CD1c-positive myeloid dendritic cell (primary cell): ENCODE measurements at regions not wholly inside any gene's neighbourhood (a gene's known extent, or its start where the extent isn't known, plus 50 kb on each side); places are given as distances from the start of the nearest gene placed in this dataset.
"Not testable (repeated sequence)": the region's sequence is repeated elsewhere in the genome, so short reads cannot be mapped to it uniquely, and the experiment has no call there.

Experiments
- DNase-seq: peaks from one replicate; pipeline ENCODE4 v3.0.0-alpha.2; 2016; ENCODE audit errors: extremely low spot score

DNA sequence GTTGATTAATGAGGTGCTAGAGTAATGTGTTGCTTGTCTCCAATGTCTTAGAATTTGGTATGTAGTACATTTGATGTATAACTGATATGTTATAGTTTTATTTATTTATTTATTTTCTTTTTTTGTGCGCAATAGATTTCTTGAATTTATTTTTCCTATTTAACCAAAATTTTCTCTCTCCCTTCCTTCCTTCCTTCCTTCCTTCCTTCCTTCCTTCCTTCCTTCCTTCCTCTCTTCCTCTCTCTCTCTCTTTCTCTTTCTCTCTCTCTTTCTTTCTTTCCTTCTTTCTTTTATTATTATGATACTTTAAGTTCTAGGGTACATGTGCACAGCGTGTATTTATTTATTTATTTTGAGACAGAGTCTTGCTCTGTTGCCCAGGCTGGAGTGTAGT lies 256.2 kb upstream of the TBL1XR1 start:
- no peak for DNase-seq

DNA sequence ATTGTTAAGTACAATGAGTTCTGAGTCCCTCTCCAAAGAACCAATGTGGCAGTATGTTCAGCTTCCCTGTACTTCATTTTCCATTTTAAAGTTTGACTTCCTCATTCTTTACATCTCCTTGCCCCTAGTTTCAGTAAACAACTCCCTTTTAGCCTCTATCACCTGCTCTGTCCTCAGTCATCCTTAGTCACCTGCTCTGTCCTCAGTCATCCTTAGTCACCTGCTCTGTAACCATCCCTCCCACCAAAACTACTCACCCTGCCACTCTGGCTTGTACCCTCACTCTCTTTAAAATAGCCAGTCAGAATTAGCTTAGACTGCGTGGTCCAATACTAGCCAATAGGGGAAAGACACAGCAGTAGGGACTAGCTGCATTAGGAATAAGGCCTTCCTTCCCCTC lies 259.9 kb upstream of the TBL1XR1 start:
- not testable (repeated sequence) for DNase-seq

- no peak for DNase-seq
These were observed 262.1 kb upstream of the TBL1XR1 start for GRCh38 chr3:177459401-177459800.

GRCh38 chr3:177460047-177460446 lies 262.8 kb upstream of the TBL1XR1 start:
- no peak for DNase-seq

DNA sequence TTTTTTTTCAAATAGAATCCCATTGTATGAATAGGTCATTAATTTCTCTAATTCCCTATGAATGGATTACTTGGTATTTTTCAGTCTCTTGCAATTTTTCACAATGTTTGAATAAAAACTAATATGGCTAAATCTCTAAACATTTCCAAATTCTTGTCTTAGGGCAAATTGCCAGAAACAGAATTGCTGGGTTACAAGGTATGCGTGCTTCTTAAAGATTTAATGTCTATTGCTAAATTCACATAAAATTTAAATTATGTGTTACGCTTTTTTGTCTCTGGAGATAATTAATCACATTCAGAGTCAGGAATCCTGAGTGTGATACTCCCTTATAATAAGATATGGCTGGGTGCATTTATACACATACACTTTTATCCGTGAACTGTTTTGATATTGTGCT lies 264.5 kb upstream of the TBL1XR1 start:
- no peak for DNase-seq

DNA sequence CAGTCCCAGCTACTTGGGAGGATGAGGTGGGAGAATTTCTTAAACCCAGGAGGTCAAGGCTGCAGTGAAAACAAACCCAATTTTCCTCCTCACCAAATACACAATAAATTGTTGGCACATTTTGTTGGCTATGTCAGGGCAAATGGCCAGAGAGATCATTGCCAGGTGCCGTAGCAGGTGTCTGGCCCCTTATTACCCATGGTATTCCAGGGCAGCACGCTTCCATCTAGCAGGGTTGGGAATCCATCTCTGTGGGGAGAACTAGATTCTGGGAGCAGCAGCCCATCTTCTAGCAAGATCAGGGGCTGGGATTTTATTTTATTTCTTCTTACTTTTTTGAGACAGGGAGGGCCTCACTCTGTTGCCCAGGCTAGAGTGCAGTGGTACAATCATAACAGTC lies 266.1 kb upstream of the TBL1XR1 start:
- DNase-seq, result not testable (repeated sequence)

DNA sequence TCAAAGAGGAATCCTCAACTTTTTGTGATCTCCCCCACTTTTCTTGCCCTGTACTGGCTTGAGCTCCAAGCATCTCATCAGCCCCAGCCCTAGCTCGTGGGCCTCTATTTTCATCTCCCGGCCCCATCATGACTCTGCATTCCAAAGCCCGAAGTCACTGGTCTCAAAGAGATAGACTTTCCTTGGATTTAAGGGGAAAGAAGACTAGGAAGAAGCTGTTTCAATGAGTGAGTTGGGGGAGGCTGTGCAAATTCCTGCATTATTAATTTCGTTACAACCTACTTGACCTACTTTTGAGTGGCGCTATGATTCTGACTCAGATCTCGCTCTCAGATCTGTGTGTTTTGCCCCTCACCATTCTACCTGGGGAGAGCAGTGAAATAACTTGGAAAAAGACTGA lies 266.6 kb upstream of the TBL1XR1 start:
- no peak for DNase-seq

- DNase-seq, result no peak
These were observed 267.3 kb upstream of the TBL1XR1 start for GRCh38 chr3:177464392-177465256.

- DNase-seq, result no peak
These were observed 268.0 kb upstream of the TBL1XR1 start for GRCh38 chr3:177465257-177465642.

DNA sequence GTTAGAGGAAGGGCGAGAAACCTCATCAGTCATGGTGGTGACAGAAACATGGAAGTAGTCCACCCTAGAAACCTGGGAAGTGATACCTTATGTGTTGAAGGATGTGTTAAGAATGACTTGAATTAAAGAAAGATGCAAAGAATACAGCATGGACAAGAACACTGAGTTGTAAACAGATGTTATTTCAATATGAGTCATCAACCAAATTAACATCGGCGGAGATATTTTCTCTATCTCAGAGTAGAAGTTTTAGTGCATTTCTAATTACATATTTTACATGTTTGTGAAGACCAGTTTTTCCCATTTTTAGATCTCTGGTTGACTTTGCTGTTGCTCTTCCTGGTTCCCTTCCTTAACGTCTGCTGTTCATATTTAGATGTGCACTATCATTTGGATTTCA lies 268.8 kb upstream of the TBL1XR1 start:
- no peak for DNase-seq

- DNase-seq, result not testable (repeated sequence)
These were observed 269.3 kb upstream of the TBL1XR1 start for GRCh38 chr3:177466622-177467021.

GRCh38 chr3:177467247-177467985 lies 270.1 kb upstream of the TBL1XR1 start:
- DNase-seq, result no peak

GRCh38 chr3:177468331-177468730 lies 271.0 kb upstream of the TBL1XR1 start:
- DNase-seq, result no peak

- DNase-seq, result no peak
These were observed 271.5 kb upstream of the TBL1XR1 start for GRCh38 chr3:177468816-177469215.

- DNase-seq, result no peak
These were observed 271.9 kb upstream of the TBL1XR1 start for GRCh38 chr3:177469216-177469615.

DNA sequence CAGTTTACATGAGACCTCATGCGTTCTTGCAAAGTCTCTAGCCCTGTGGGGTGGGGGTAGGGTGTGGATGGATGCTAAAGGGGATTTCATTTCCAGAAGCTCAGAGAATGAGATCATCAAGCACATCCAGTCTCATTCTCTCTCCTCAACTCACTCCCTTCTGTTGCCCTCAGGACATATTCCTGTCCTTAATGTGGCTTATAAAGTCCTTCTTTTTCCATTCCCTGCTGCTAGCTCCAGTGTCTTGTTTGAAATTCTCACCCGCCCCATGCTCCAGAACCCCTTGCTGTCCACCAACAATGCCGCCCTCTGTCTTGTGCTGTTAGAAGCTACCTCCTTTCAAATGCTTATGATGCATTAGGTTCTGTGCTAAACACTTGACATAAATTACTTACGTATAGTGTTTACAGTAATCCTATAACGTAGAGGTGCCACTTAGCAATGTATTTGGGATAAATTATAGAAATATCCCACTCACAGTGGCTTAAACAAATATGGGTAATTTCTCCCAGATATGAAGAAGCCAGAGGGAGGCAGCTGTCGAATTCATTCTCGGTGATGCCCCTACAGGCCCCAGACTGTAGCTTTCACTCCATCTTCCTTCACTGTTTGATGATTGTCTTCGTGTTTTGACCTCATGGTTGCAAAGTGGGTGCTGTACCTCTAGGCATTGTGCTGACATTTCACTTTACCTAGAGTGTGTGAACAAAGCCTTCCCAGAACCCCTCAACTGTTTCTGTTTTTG lies 273.1 kb upstream of the TBL1XR1 start:
- no peak for DNase-seq

DNA sequence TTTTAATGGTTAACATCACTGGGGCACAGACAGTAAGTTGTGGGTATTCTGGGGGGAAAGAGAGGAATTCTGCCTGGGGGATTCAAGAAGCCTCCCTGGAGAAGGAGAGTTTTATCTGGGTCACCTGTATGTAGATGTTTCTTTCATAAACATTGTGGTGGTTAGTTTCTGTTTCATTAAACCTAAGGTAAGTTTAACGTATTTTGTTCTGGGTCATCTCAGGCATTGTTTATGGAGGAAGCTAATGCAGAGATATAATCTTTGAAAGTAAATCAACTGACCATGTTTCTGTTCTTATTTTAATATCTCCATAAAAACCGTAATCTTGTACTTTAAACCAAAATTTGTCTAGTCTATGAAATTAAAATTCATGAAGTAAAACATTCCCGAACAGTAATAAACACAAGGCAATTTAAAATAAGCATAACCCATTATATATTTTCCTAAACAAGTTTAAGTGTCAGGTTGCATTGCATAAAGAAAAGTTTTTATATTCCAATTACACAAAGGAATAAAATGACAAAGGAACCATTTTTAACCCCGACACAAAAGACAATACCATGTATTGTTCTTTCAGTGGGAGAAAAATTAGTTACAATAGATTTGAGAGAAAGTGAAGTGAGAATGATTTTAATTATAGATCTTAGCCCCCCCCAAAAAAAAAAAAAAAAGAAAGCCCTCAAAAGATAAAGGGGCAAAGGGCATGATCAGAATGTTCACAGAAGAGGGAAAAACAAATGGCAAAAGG lies 274.6 kb upstream of the TBL1XR1 start:
- no peak for DNase-seq

- DNase-seq, result no peak
These were observed 275.9 kb upstream of the TBL1XR1 start for GRCh38 chr3:177473184-177473583.

- no peak for DNase-seq
These were observed 276.6 kb upstream of the TBL1XR1 start for GRCh38 chr3:177473903-177474302.

DNA sequence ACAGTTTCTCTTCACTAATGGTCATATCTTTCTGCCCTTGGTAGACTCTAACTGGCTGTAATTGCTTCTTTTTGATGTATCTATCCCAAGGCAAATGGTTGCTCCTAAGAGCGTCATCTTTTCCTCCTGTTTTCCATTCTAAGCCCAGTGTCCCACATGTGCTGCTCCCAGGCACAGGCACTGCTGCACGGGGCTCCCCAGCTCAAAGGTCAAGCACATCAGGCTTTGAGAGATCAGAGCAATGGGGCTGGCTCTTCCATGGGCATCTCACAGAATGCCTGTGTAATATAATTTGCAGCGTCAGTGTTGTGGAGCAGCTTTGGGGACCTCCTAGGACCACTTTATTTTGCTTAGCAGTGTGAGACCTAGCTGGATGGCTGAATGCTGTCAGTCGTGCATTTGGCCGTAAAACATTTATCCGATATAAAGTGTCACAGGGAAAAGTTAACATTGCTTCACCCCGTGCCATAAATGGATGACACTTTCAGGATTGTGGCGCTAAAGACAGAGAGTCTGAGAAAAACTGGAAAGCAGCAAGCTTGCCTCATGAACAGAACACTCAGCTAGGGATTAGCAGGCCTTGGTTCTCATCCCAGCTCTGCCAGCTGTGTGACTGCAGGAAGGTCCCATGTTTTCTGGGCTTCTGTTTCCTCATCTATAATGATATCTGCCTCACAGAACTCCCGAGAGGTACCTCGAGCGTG lies 277.5 kb upstream of the TBL1XR1 start:
- DNase-seq, result no peak

DNA sequence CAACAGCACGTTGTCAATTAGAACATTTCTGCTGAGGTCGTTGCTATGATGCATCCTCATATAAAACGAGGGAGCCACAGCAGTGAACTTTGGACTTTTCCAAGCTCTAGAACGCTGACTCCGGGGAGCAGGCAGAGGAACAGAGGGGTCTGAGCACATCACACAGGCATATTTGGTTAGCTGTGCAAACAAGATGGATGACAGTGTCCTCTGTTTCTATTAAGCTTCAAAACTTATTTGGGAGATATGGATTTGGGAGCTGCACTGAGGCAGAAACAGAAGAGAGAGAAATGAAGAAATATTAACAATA lies 278.0 kb upstream of the TBL1XR1 start:
- DNase-seq, result no peak
